GM23338 (cell line): ENCODE measurements at regions not wholly inside any gene's neighbourhood (a gene's known extent, or its start where the extent isn't known, plus 50 kb on each side); places are given as distances from the start of the nearest gene placed in this dataset.

Experiments used
- CREB1 ChIP-seq: fragments of 250-450 bp; sonication (Bioruptor Pico); IDR thresholded peaks from 2 replicates; pipeline ENCODE4 v1.5.0; 2020; ENCODE audit warnings: low read depth, mild to moderate bottlenecking, moderate library complexity
- CTCF ChIP-seq, 2 experiments: fragments of 200-600 bp in 1 of 2; sonication (generic) in 1 of 2; conservative IDR thresholded peaks; 2 replicates each; pipeline versions ENCODE4 v1.5.1 to v1.6.1; 2016 to 2017; ENCODE audit warnings: antibody characterized with exemption in 2 of 2, low read depth in 2 of 2, mild to moderate bottlenecking in 2 of 2, moderate library complexity in 1 of 2
- ETS1 ChIP-seq: IDR thresholded peaks from 2 replicates; pipeline ENCODE4 v1.6.1; 2016; ENCODE audit warnings: antibody characterized with exemption
- EZH2 ChIP-seq: fragments of 200-600 bp; sonication (generic); IDR thresholded peaks from one replicate; pipeline ENCODE4 v1.8.0; 2017; ENCODE audit warnings: antibody characterized with exemption, mild to moderate bottlenecking, low read depth; ENCODE audit not compliant: unreplicated experiment
- EZH2phosphoT487 ChIP-seq: fragments of 200-600 bp; sonication (generic); IDR thresholded peaks from one replicate; pipeline ENCODE4 v1.8.1; 2018; ENCODE audit warnings: antibody characterized with exemption; ENCODE audit not compliant: unreplicated experiment
- JUNB ChIP-seq: IDR thresholded peaks from one replicate; pipeline ENCODE4 v1.6.1; 2016; ENCODE audit warnings: antibody characterized with exemption; ENCODE audit not compliant: unreplicated experiment
- NANOG ChIP-seq: IDR thresholded peaks from 2 replicates; pipeline ENCODE4 v1.6.1; 2016; ENCODE audit warnings: antibody characterized with exemption, borderline replicate concordance
- POLR2AphosphoS5 ChIP-seq: IDR thresholded peaks from 2 replicates; pipeline ENCODE4 v1.6.1; 2016; ENCODE audit warnings: antibody characterized with exemption, low read depth
- REST ChIP-seq: IDR thresholded peaks from one replicate; pipeline ENCODE4 v1.6.1; 2018; ENCODE audit warnings: antibody characterized with exemption; ENCODE audit not compliant: unreplicated experiment
- ZNF114 ChIP-seq: fragments of 250-450 bp; sonication (Bioruptor Pico); IDR thresholded peaks from 2 replicates; pipeline ENCODE4 v1.5.0; 2020; ENCODE audit warnings: mild to moderate bottlenecking, moderate library complexity

- TF ChIP-seq EZH2phosphoT487 (no peak), CTCF (conservative IDR thresholded peaks at IDR 0.05; ENCODE audit: low read depth in 2 of 2) (no peak), REST (no peak), CREB1 (CRISPR knock-in tag) (no peak), EZH2 (no peak), POLR2AphosphoS5 (no peak), JUNB (no peak), NANOG (no peak), ZNF114 (CRISPR knock-in tag) (no peak), ETS1 (no peak)
Measured at GRCh38 chr11:119580751-119581150, 148.2 kb downstream of the NECTIN1 start.
